ENCODE measurements at regions not wholly inside any gene's neighbourhood (a gene's known extent, or its start where the extent isn't known, plus 50 kb on each side); places are given as distances from the start of the nearest gene placed in this dataset.

GRCh38 chr1:221396526-221396925 lies 345.4 kb downstream of the DUSP10 start:
- TF ChIP-seq CTCF (optimal IDR thresholded peaks at IDR 0.05 in 1 of 3, IDR thresholded peaks at IDR 0.05 in 1 of 3, conservative IDR thresholded peaks at IDR 0.05 in 1 of 3; ENCODE audit: extremely low read depth in 1 of 3, insufficient read depth in 2 of 3, low read length in 3 of 3) (no peak), EZH2 (IDR thresholded peaks at IDR 0.05; ENCODE audit: low read length) (no peak)
